ACC112 (cell line): ENCODE measurements at regions not wholly inside any gene's neighbourhood (a gene's known extent, or its start where the extent isn't known, plus 50 kb on each side); places are given as distances from the start of the nearest gene placed in this dataset.
"Not testable (repeated sequence)": the region's sequence is repeated elsewhere in the genome, so short reads cannot be mapped to it uniquely, and the experiment has no call there.

Experiments used
- H2AFZ ChIP-seq: fragments of 200-600 bp; sonication (generic); one replicate; pipeline ENCODE4 v1.6.0; 2017; ENCODE audit warnings: antibody characterized with exemption, low read length; ENCODE audit not compliant: unreplicated experiment
- H3K27ac ChIP-seq: fragments of 200-600 bp; sonication (generic); 2 replicates; pipeline ENCODE4 v1.5.1; 2014; ENCODE audit warnings: low read depth, mild to moderate bottlenecking, antibody characterized with exemption, low read length, moderate library complexity
- H3K27me3 ChIP-seq: fragments of 200-600 bp; sonication (generic); 2 replicates; pipeline ENCODE4 v1.6.1; 2014; ENCODE audit warnings: mild to moderate bottlenecking, antibody characterized with exemption, low read length, moderate library complexity, mixed read lengths; ENCODE audit not compliant: insufficient read depth
- H3K36me3 ChIP-seq: fragments of 200-600 bp; sonication (generic); 2 replicates; pipeline ENCODE4 v1.6.1; 2016; ENCODE audit warnings: mild to moderate bottlenecking, antibody characterized with exemption, low read length, moderate library complexity, mixed read lengths; ENCODE audit not compliant: insufficient read depth
- H3K4me1 ChIP-seq: fragments of 200-600 bp; sonication (generic); one replicate; pipeline ENCODE4 v1.6.1; 2016; ENCODE audit warnings: low read length, mixed read lengths; ENCODE audit not compliant: insufficient read depth, unreplicated experiment, control insufficient read depth
- H3K4me3 ChIP-seq: fragments of 200-600 bp; sonication (generic); 2 replicates; pipeline ENCODE4 v1.5.1; 2014; ENCODE audit warnings: mild to moderate bottlenecking, low read depth, low read length
- H3K79me2 ChIP-seq: fragments of 200-600 bp; sonication (generic); one replicate; pipeline ENCODE4 v1.6.0; 2016; ENCODE audit warnings: low read length; ENCODE audit not compliant: control insufficient read depth, unreplicated experiment, insufficient read depth

GRCh38 chr3:109985943-109986555 is 648.7 kb upstream of the DPPA4 start:
- H3K79me2 ChIP-seq = no peaks in the 10 kb centered on the region
- no peak overlapping the region for H2AFZ ChIP-seq
- no peak overlapping the region for H3K4me3 ChIP-seq
- no peaks in the 10 kb centered on the region for H3K4me1 ChIP-seq
- no peak overlapping the region for H3K27ac ChIP-seq
- H3K27me3 ChIP-seq = no peaks in the 10 kb centered on the region
- H3K36me3 ChIP-seq = no peaks in the 10 kb centered on the region

- Histone ChIP-seq H3K27me3 (no peaks in the 10 kb centered on the region), H3K79me2 (no peaks in the 10 kb centered on the region)
Measured at GRCh38 chr3:109994853-109995252, 657.5 kb upstream of the DPPA4 start.

GRCh38 chr3:109995377-109995776 is 658.0 kb upstream of the DPPA4 start:
- Histone ChIP-seq H3K79me2 (no peaks in the 10 kb centered on the region), H2AFZ (no peak overlapping the region)

More at GRCh38 chr3:109994853-109995252, 657.5 kb upstream of the DPPA4 start:
- Histone ChIP-seq H3K4me1 (no peaks in the 10 kb centered on the region), H3K36me3 (no peaks in the 10 kb centered on the region), H3K4me3 (no peak overlapping the region), H2AFZ (no peak overlapping the region), H3K27ac (no peak overlapping the region)

GRCh38 chr3:110001905-110002304 is 664.6 kb upstream of the DPPA4 start:
- H3K4me1 ChIP-seq, H2AFZ ChIP-seq, H3K79me2 ChIP-seq, H3K27ac ChIP-seq, H3K36me3 ChIP-seq, H3K27me3 ChIP-seq, H3K4me3 ChIP-seq: not testable (repeated sequence)

More at GRCh38 chr3:109995377-109995776, 658.0 kb upstream of the DPPA4 start:
- no peak overlapping the region for H3K27ac ChIP-seq
- no peaks in the 10 kb centered on the region for H3K36me3 ChIP-seq
- H3K4me1 ChIP-seq = no peaks in the 10 kb centered on the region
- H3K4me3 ChIP-seq = no peak overlapping the region
- H3K27me3 ChIP-seq = no peaks in the 10 kb centered on the region

GRCh38 chr3:110006913-110007312 is 669.6 kb upstream of the DPPA4 start:
- no peak overlapping the region for H3K4me3 ChIP-seq
- H3K4me1 ChIP-seq = no peaks in the 10 kb centered on the region
- no peak overlapping the region for H3K27ac ChIP-seq
- H3K79me2 ChIP-seq = no peaks in the 10 kb centered on the region
- H3K27me3 ChIP-seq = no peaks in the 10 kb centered on the region
- no peak overlapping the region for H2AFZ ChIP-seq
- no peaks in the 10 kb centered on the region for H3K36me3 ChIP-seq

- Histone ChIP-seq H3K36me3 (no peaks in the 10 kb centered on the region), H3K79me2 (no peaks in the 10 kb centered on the region), H3K4me1 (no peaks in the 10 kb centered on the region), H2AFZ (peak overlapping the region; percentile 73), H3K27ac (no peak overlapping the region), H3K27me3 (no peaks in the 10 kb centered on the region), H3K4me3 (no peak overlapping the region)
Measured at GRCh38 chr3:110015231-110015963, 678.1 kb upstream of the DPPA4 start.

GRCh38 chr3:110016235-110016815 is 679.0 kb upstream of the DPPA4 start:
- H3K27me3 ChIP-seq = no peaks in the 10 kb centered on the region
- no peaks in the 10 kb centered on the region for H3K79me2 ChIP-seq
- H3K4me3 ChIP-seq = peak overlapping the region; percentile 49
- no peaks in the 10 kb centered on the region for H3K36me3 ChIP-seq
- H2AFZ ChIP-seq = peak overlapping the region; percentile 53
- no peak overlapping the region for H3K27ac ChIP-seq
- H3K4me1 ChIP-seq = no peaks in the 10 kb centered on the region

GRCh38 chr3:110017304-110017703 is 680.0 kb upstream of the DPPA4 start:
- H3K27ac ChIP-seq = no peak overlapping the region
- no peak overlapping the region for H3K4me3 ChIP-seq
- no peaks in the 10 kb centered on the region for H3K27me3 ChIP-seq
- no peaks in the 10 kb centered on the region for H3K79me2 ChIP-seq
- H3K36me3 ChIP-seq = no peaks in the 10 kb centered on the region
- H3K4me1 ChIP-seq = no peaks in the 10 kb centered on the region
- no peak overlapping the region for H2AFZ ChIP-seq

GRCh38 chr3:110021659-110022058 is 684.3 kb upstream of the DPPA4 start:
- Histone ChIP-seq H3K4me3 (no peak overlapping the region), H3K79me2 (no peaks in the 10 kb centered on the region), H3K27ac (no peak overlapping the region), H2AFZ (no peak overlapping the region), H3K36me3 (no peaks in the 10 kb centered on the region), H3K27me3 (no peaks in the 10 kb centered on the region), H3K4me1 (peaks cover 6% of the 10 kb centered on the region)

GRCh38 chr3:110023022-110023421 is 685.7 kb upstream of the DPPA4 start:
- H3K79me2 ChIP-seq, H2AFZ ChIP-seq, H3K27ac ChIP-seq, H3K4me3 ChIP-seq, H3K27me3 ChIP-seq, H3K36me3 ChIP-seq: not testable (repeated sequence)
- peaks cover 13% of the 10 kb centered on the region for H3K4me1 ChIP-seq

- Histone ChIP-seq H3K27ac (no peak overlapping the region), H3K79me2 (no peaks in the 10 kb centered on the region), H3K4me1 (peaks cover 13% of the 10 kb centered on the region), H2AFZ (no peak overlapping the region), H3K36me3 (no peaks in the 10 kb centered on the region), H3K4me3 (no peak overlapping the region), H3K27me3 (no peaks in the 10 kb centered on the region)
Measured at GRCh38 chr3:110026421-110026820, 689.1 kb upstream of the DPPA4 start.
